B cell (primary cell): ENCODE measurements at regions not wholly inside any gene's neighbourhood (a gene's known extent, or its start where the extent isn't known, plus 50 kb on each side); places are given as distances from the start of the nearest gene placed in this dataset.

ENCODE experiments used
- ATAC-seq: fragments of 200-7000 bp; cut with Tn5 transposase; one replicate; pipeline ENCODE4 v1.10.0; 2021; ENCODE audit warnings: low read depth, mild to moderate bottlenecking, moderate number of reproducible peaks, moderate library complexity
- CTCF ChIA-PET: fragments of 350-600 bp; sonication (Branson Sonifier 250); formaldehyde crosslinking; loops from one replicate; lab custom pipeline; 2021; ENCODE audit warnings: antibody characterized with exemption, inconsistent platforms; lab: Charles Lee
- POLR2A ChIA-PET: fragments of 350-600 bp; sonication (Branson Sonifier 250); formaldehyde crosslinking; loops from one replicate; lab custom pipeline; 2021; ENCODE audit warnings: antibody characterized with exemption; lab: Charles Lee
- DNase-seq: peaks from one replicate; pipeline ENCODE4 v3.0.0; 2013
- H2AFZ ChIP-seq: 2 replicates; pipeline ENCODE4 v1.6.1; 2012; ENCODE audit warnings: mild to moderate bottlenecking, low read depth, low read length; ENCODE audit not compliant: insufficient read depth, poor library complexity, severe bottlenecking
- H3K27ac ChIP-seq, 2 donors: 1 replicate in 1 of 2; 2 replicates in 1 of 2; pipeline ENCODE4 v1.5.1; 2012 to 2013; ENCODE audit warnings: low read length in 2 of 2, mild to moderate bottlenecking in 2 of 2, moderate library complexity in 1 of 2
- H3K27me3 ChIP-seq, 4 experiments: fragments of 200-600 bp in 1 of 4; sonication (generic) in 1 of 4; replicated peaks in 1 of 4; 1 replicate in 2 of 4; 2 replicates in 2 of 4; pipeline versions ENCODE4 v1.6.1 to v1.7.0; 2013 to 2016; ENCODE audit warnings: low read length in 3 of 4, mild to moderate bottlenecking in 2 of 4, mixed read lengths in 1 of 4, moderate library complexity in 1 of 4; ENCODE audit not compliant: insufficient read depth in 4 of 4, control insufficient read depth in 3 of 4; ENCODE audit errors: control extremely low read depth in 1 of 4
- H3K36me3 ChIP-seq, 2 experiments: replicated peaks in 1 of 2; 1 replicate in 1 of 2; 2 replicates in 1 of 2; pipeline versions ENCODE4 v1.6.1 to v1.7.1; 2013; ENCODE audit warnings: low read length in 1 of 2; ENCODE audit not compliant: insufficient read depth in 2 of 2, control insufficient read depth in 1 of 2; ENCODE audit errors: control extremely low read depth in 1 of 2, extremely low read depth in 1 of 2
- H3K4me1 ChIP-seq, 2 donors: fragments of 200-600 bp in 1 of 2; sonication (generic) in 1 of 2; 1 replicate in 1 of 2; 2 replicates in 1 of 2; pipeline versions ENCODE4 v1.5.1 to v1.6.1; 2013 to 2017; ENCODE audit warnings: low read length in 2 of 2; ENCODE audit not compliant: control insufficient read depth in 2 of 2, insufficient read depth in 2 of 2
- H3K4me2 ChIP-seq: replicated peaks from 2 replicates; pipeline ENCODE3; 2012; ENCODE audit warnings: mild to moderate bottlenecking, low read depth, low read length; ENCODE audit not compliant: poor library complexity, severe bottlenecking
- H3K4me3 ChIP-seq, 5 experiments: fragments of 200-600 bp in 1 of 5; sonication (generic) in 1 of 5; 1 replicate in 3 of 5; 2 replicates in 2 of 5; pipeline versions ENCODE4 v1.5.1 to v1.7.0; 2011 to 2016; ENCODE audit warnings: low read length in 4 of 5, mild to moderate bottlenecking in 4 of 5, low read depth in 2 of 5, control low read depth in 1 of 5, moderate library complexity in 1 of 5; ENCODE audit not compliant: insufficient read depth in 1 of 5; ENCODE audit errors: control extremely low read depth in 1 of 5, extremely low read depth in 1 of 5
- H3K79me2 ChIP-seq: fragments of 200-600 bp; sonication (generic); one replicate; pipeline ENCODE4 v1.6.0; 2016; ENCODE audit warnings: low read length; ENCODE audit not compliant: control insufficient read depth, insufficient read depth
- H3K9ac ChIP-seq: fragments of 200-600 bp; sonication (generic); 2 replicates; pipeline ENCODE4 v1.6.1; 2017; ENCODE audit warnings: mild to moderate bottlenecking, low read length, moderate library complexity
- H3K9me3 ChIP-seq, 3 donors: one replicate each; pipeline versions ENCODE4 v1.6.1 to v1.7.1; 2013; ENCODE audit warnings: low read length in 2 of 3; ENCODE audit not compliant: control insufficient read depth in 2 of 3, insufficient read depth in 1 of 3; ENCODE audit errors: control extremely low read depth in 1 of 3
- H4K20me1 ChIP-seq: 2 replicates; pipeline ENCODE4 v1.6.0; 2012; ENCODE audit warnings: mild to moderate bottlenecking, low read length; ENCODE audit not compliant: insufficient read depth, control insufficient read depth, poor library complexity, severe bottlenecking
- H3K27ac Mint-ChIP-seq: one replicate; pipeline ENCODE4 v1.8.0; 2021; ENCODE audit warnings: mixed read lengths
- H3K27me3 Mint-ChIP-seq: one replicate; pipeline ENCODE4 v1.8.0; 2021; ENCODE audit warnings: mixed read lengths
- H3K4me1 Mint-ChIP-seq: one replicate; pipeline ENCODE4 v1.8.0; 2021; ENCODE audit warnings: mixed read lengths
- H3K4me3 Mint-ChIP-seq: one replicate; pipeline ENCODE4 v1.8.0; 2021; ENCODE audit warnings: mixed read lengths
- H3K9me3 Mint-ChIP-seq: one replicate; pipeline ENCODE4 v1.8.0; 2022; ENCODE audit warnings: mixed read lengths; ENCODE audit not compliant: insufficient read depth
- EZH2 ChIP-seq: IDR thresholded peaks from 2 replicates; pipeline ENCODE4 v1.6.1; 2012; ENCODE audit warnings: borderline replicate concordance, low read depth, mild to moderate bottlenecking, moderate library complexity, low read length; ENCODE audit not compliant: insufficient read depth, poor library complexity, severe bottlenecking
- WGBS: methylation state at CpG from one replicate; pipeline ENCODE4 v1.1.5; 2013; ENCODE audit warnings: missing lambda C conversion rate; ENCODE audit not compliant: insufficient coverage; 5-methylcytosine and 5-hydroxymethylcytosine counted together
- intact Hi-C: fragments of 100-400 bp; cut with micrococcal nuclease; formaldehyde crosslinking; loops from one replicate; pipeline ENCODE4 v1.10.0; 2022
- TF ChIP-seq, protein P1 (sequence below): fragments of 200-600 bp; IDR thresholded peaks from one replicate; pipeline ENCODE4 v1.8.0; 2022; ENCODE audit warnings: antibody characterized with exemption, mild to moderate bottlenecking

DNA sequence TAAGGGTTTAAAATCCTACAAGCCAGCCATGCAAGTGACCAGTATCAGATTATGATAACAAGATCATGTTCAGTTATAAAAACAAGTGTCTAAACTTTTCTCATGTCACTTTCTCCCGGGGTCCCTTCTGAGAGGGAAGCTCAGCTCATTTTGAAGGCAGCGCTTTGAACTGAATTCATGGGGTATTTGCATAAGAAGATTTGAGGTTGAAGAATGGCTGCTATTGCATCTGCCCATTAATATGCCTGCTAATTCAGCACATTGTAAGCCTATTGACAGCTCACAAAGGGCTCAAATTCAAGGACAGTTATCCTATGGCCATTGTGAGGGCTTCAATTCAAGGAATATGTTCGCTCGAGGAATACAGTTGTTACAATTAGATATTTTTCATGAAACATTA lies 290.2 kb upstream of the IRX3 start:
- peaks cover 0 to 3% (median 1%) of the 10 kb centered on the region in 4 experiments for H3K27me3 ChIP-seq
- no CpG with 5 or more reads among the region's 4 CpGs for WGBS
- H3K4me1 ChIP-seq, result no peaks in the 10 kb centered on the region
- H3K79me2 ChIP-seq, result no peaks in the 10 kb centered on the region
- H2AFZ ChIP-seq, result no peak overlapping the region
- H3K9me3 ChIP-seq, result no peaks in the 10 kb centered on the region
- no peak overlapping the region for H3K4me3 Mint-ChIP-seq
- ATAC-seq (no peak), DNase-seq (no peak)
- ChIA-PET POLR2A (no interaction called here), CTCF (no interaction called here)
- no peaks in the 10 kb centered on the region for H3K36me3 ChIP-seq
- no peak overlapping the region for H3K4me3 ChIP-seq
- intact Hi-C loops, result no loop called here
- peaks cover 28% of the 10 kb centered on the region for H3K27me3 Mint-ChIP-seq
- no peaks in the 10 kb centered on the region for H3K4me1 Mint-ChIP-seq
- no peak overlapping the region for H3K9ac ChIP-seq
- H3K27ac Mint-ChIP-seq, result no peak overlapping the region
- no peaks in the 10 kb centered on the region for H4K20me1 ChIP-seq
- no peak overlapping the region for H3K27ac ChIP-seq
- H3K9me3 Mint-ChIP-seq, result no peaks in the 10 kb centered on the region
- H3K4me2 ChIP-seq, result no peak overlapping the region
- TF ChIP-seq, protein P1, sequence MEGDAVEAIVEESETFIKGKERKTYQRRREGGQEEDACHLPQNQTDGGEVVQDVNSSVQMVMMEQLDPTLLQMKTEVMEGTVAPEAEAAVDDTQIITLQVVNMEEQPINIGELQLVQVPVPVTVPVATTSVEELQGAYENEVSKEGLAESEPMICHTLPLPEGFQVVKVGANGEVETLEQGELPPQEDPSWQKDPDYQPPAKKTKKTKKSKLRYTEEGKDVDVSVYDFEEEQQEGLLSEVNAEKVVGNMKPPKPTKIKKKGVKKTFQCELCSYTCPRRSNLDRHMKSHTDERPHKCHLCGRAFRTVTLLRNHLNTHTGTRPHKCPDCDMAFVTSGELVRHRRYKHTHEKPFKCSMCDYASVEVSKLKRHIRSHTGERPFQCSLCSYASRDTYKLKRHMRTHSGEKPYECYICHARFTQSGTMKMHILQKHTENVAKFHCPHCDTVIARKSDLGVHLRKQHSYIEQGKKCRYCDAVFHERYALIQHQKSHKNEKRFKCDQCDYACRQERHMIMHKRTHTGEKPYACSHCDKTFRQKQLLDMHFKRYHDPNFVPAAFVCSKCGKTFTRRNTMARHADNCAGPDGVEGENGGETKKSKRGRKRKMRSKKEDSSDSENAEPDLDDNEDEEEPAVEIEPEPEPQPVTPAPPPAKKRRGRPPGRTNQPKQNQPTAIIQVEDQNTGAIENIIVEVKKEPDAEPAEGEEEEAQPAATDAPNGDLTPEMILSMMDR, result no peak
- no peak for TF ChIP-seq EZH2

DNA sequence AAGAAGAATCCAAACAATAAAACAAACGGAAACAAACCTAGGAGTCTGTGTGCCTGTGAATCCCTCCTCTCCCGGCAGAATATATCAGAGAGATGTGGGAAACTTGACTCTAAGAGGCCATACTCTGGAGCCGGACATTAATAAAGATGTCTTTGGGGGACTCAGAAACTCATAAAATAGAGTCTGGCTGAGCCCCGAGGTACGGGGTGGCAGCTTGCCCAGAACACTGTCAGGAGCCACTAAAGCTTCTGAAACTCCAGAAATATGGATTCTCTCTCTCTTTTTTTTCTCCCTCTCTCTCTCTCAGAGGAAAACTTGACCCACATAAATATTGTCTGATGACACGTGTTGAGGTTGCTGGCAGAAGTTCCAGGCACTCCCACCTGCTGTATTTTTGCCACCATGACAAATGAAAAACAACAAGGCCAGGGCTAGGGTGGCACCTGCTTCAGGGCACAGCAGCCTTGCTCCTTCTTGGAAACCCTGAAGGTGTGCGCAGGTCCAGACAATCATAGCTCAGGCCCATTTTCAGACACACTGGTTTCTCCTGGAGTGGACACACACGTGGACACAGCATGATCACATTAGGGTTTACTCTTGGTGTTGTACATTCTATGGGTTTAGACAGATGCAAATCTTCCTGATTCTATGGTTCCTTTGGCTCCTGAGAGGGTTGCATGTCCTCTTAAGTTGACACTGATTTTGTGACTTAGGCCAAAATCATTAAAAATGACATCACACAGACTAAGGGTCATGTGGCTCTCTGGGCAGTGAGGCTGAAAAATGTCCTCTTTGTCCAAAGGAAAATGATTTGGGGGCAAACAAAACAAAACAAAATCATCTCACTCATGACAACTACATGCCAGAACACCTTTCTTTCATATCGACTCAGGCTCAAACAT lies 282.6 kb upstream of the IRX3 start:
- WGBS, result 81% methylated on average over 6 of the region's 9 CpGs
- Histone ChIP-seq H3K79me2 (no peaks in the 10 kb centered on the region), H3K27ac (no peak overlapping the region), H3K27me3 (peaks cover 0 to 3% (median 1%) of the 10 kb centered on the region in 4 experiments), H3K4me2 (no peak overlapping the region), H3K36me3 (no peaks in the 10 kb centered on the region), H2AFZ (no peak overlapping the region), H4K20me1 (no peaks in the 10 kb centered on the region), H3K9ac (no peak overlapping the region), H3K9me3 (no peaks in the 10 kb centered on the region), H3K4me3 (no peak overlapping the region), H3K4me1 (no peaks in the 10 kb centered on the region)
- CTCF ChIA-PET, result no interaction called here
- POLR2A ChIA-PET, result no interaction called here
- Mint-ChIP-seq H3K27me3 (no peaks in the 10 kb centered on the region), H3K4me1 (no peaks in the 10 kb centered on the region), H3K27ac (no peak overlapping the region), H3K4me3 (no peak overlapping the region), H3K9me3 (no peaks in the 10 kb centered on the region)
- no peak for TF ChIP-seq EZH2
- TF ChIP-seq, protein P1, result no peak
- DNase-seq (no peak), ATAC-seq (no peak)
- intact Hi-C loops, result no loop called here
